ENCODE measurements at regions not wholly inside any gene's neighbourhood (a gene's known extent, or its start where the extent isn't known, plus 50 kb on each side); places are given as distances from the start of the nearest gene placed in this dataset.

GRCh38 chrX:46301903-46302302 is 243.3 kb downstream of the ZNF674 start:
- Histone ChIP-seq H3K9ac (replicated peaks; ENCODE audit: extremely low read depth, insufficient read depth, low read length) (no peak overlapping the region), H3K4me1 (ENCODE audit: control insufficient read depth, extremely low read depth, insufficient read depth, low read length) (no peaks in the 10 kb centered on the region), H3K9me1 (replicated peaks; ENCODE audit: control insufficient read depth, extremely low read depth, insufficient read depth, low read length) (no peaks in the 10 kb centered on the region), H3K79me2 (ENCODE audit: control insufficient read depth, insufficient read depth, low read length) (no peaks in the 10 kb centered on the region), H3K4me3 (replicated peaks in 1 of 3; ENCODE audit: insufficient read depth in 1 of 3, low read depth in 1 of 3, low read length in 3 of 3) (no peak overlapping the region), H3K27me3 (ENCODE audit: control insufficient read depth in 2 of 2, insufficient read depth in 2 of 2, low read length in 2 of 2) (no peaks in the 10 kb centered on the region), H3K4me2 (ENCODE audit: insufficient read depth, low read length) (no peak overlapping the region), H3K27ac (ENCODE audit: insufficient read depth, low read depth, low read length) (no peak overlapping the region), H3K36me3 (ENCODE audit: control insufficient read depth in 2 of 2, extremely low read depth in 1 of 2, insufficient read depth in 2 of 2, low read length in 2 of 2) (no peaks in the 10 kb centered on the region), H4K20me1 (replicated peaks; ENCODE audit: control insufficient read depth, extremely low read depth, insufficient read depth, low read length) (no peaks in the 10 kb centered on the region), H3K9me3 (replicated peaks; ENCODE audit: control insufficient read depth, insufficient read depth, low read length) (no peaks in the 10 kb centered on the region), H2AFZ (ENCODE audit: low read depth, low read length) (no peak overlapping the region)
- DNase-seq (ENCODE audit: low read depth, low spot score) (no peak), FAIRE-seq (no peak)
- CTCF ChIA-PET = interaction anchor here (1.2 kb wide), 1 partner anchor 22 kb away, joined by 4 read pairs; no protein-coding TSS in a partner anchor
- TF ChIP-seq MYC (IDR thresholded peaks at IDR 0.05; ENCODE audit: low read depth, low read length) (no peak), POLR2A (IDR thresholded peaks at IDR 0.05; ENCODE audit: low read depth, low read length) (no peak), FOS (IDR thresholded peaks at IDR 0.05; ENCODE audit: borderline replicate concordance, insufficient read depth, low read length) (no peak), POLR2AphosphoS5 (IDR thresholded peaks at IDR 0.05; ENCODE audit: insufficient read depth, low read depth, low read length) (no peak), CTCF (IDR thresholded peaks at IDR 0.05; ENCODE audit: extremely low read depth in 1 of 2, insufficient read depth in 1 of 2, low read depth in 1 of 2, low read length in 2 of 2) (no peak), GATA2 (IDR thresholded peaks at IDR 0.05; ENCODE audit: insufficient read depth, insufficient read length, low read depth, low read length) (no peak), JUN (IDR thresholded peaks at IDR 0.05; ENCODE audit: borderline replicate concordance, insufficient read depth, insufficient read length, low read depth) (no peak), MAX (IDR thresholded peaks at IDR 0.05; ENCODE audit: insufficient read depth, insufficient read length) (no peak), EZH2 (IDR thresholded peaks at IDR 0.05; ENCODE audit: borderline replicate concordance, low read depth, low read length, severe bottlenecking) (no peak)
- dilution Hi-C loops (cut with MboI; ENCODE audit: extremely low pct_ligation_motif_present, low sequenced_read_pairs) = no loop called here
- intact Hi-C loops (cut with micrococcal nuclease) = no loop called here
- POLR2A ChIA-PET = no interaction called here
- no TSS peak for BruUV-seq (replicated peaks)
